ENCODE measurements at regions not wholly inside any gene's neighbourhood (a gene's known extent, or its start where the extent isn't known, plus 50 kb on each side); places are given as distances from the start of the nearest gene placed in this dataset.
"Not testable (repeated sequence)": the region's sequence is repeated elsewhere in the genome, so short reads cannot be mapped to it uniquely, and the experiment has no call there.

- DNase-seq, result no peak
These were observed 793.9 kb upstream of the EPHA7 start for GRCh38 chr6:94213226-94213625.

GRCh38 chr6:94196891-94197290, 777.5 kb upstream of the EPHA7 start:
- DNase-seq, result no peak

GRCh38 chr6:94190030-94190429, 770.7 kb upstream of the EPHA7 start:
- DNase-seq, result no peak

GRCh38 chr6:94184666-94185464, 765.5 kb upstream of the EPHA7 start:
- DNase-seq, result no peak

GRCh38 chr6:94177429-94177828, 758.1 kb upstream of the EPHA7 start:
- DNase-seq, result no peak

- no peak for DNase-seq
These were observed 756.1 kb upstream of the EPHA7 start for GRCh38 chr6:94175465-94175864.

- DNase-seq, result no peak
These were observed 744.5 kb upstream of the EPHA7 start for GRCh38 chr6:94163877-94164276.

GRCh38 chr6:94150886-94151285, 731.5 kb upstream of the EPHA7 start:
- no peak for DNase-seq

GRCh38 chr6:94144807-94145206, 725.4 kb upstream of the EPHA7 start:
- DNase-seq, result no peak

- DNase-seq, result not testable (repeated sequence)
These were observed 717.8 kb upstream of the EPHA7 start for GRCh38 chr6:94137178-94137577.

- DNase-seq, result no peak
These were observed 713.7 kb upstream of the EPHA7 start for GRCh38 chr6:94133106-94133505.

- DNase-seq, result no peak
These were observed 711.9 kb upstream of the EPHA7 start for GRCh38 chr6:94131271-94131670.

- peak; percentile 47 for DNase-seq
These were observed 711.1 kb upstream of the EPHA7 start for GRCh38 chr6:94130478-94130877.

GRCh38 chr6:94129926-94130325, 710.6 kb upstream of the EPHA7 start:
- DNase-seq, result no peak

- DNase-seq, result no peak
These were observed 708.4 kb upstream of the EPHA7 start for GRCh38 chr6:94127716-94128115.

GRCh38 chr6:94124333-94124732, 705.0 kb upstream of the EPHA7 start:
- no peak for DNase-seq

GRCh38 chr6:94121094-94121493, 701.7 kb upstream of the EPHA7 start:
- DNase-seq, result no peak

- DNase-seq, result no peak
These were observed 679.7 kb upstream of the EPHA7 start for GRCh38 chr6:94099072-94099471.

GRCh38 chr6:94095961-94096360, 676.6 kb upstream of the EPHA7 start:
- DNase-seq, result no peak

GRCh38 chr6:94089941-94090340, 670.6 kb upstream of the EPHA7 start:
- no peak for DNase-seq

GRCh38 chr6:94088870-94089269, 669.5 kb upstream of the EPHA7 start:
- no peak for DNase-seq

- no peak for DNase-seq
These were observed 655.4 kb upstream of the EPHA7 start for GRCh38 chr6:94074764-94075163.

GRCh38 chr6:94071835-94072234, 652.5 kb upstream of the EPHA7 start:
- DNase-seq, result no peak

- DNase-seq, result no peak
These were observed 646.5 kb upstream of the EPHA7 start for GRCh38 chr6:94065707-94066337.

GRCh38 chr6:94052749-94053148, 633.4 kb upstream of the EPHA7 start:
- DNase-seq, result no peak

Data from right forelimb (tissue), 1 donor.